OCI-LY3 (cell line): ENCODE measurements at regions not wholly inside any gene's neighbourhood (a gene's known extent, or its start where the extent isn't known, plus 50 kb on each side); places are given as distances from the start of the nearest gene placed in this dataset.
A peak's percentile ranks its signal among the peaks of the same experiment; 100 is the strongest.
"Not testable (repeated sequence)": the region's sequence is repeated elsewhere in the genome, so short reads cannot be mapped to it uniquely, and the experiment has no call there.

Experiments used
- H2AFZ ChIP-seq: fragments of 200-600, 300-600 bp; shearing (Covaris generic); 2 replicates; pipeline ENCODE4 v1.6.0; 2014; ENCODE audit warnings: antibody characterized with exemption, low read depth, low read length
- H3K27ac ChIP-seq: fragments of 200-600, 300-600 bp; sonication (generic); 2 replicates; pipeline ENCODE4 v1.5.1; 2014; ENCODE audit warnings: mild to moderate bottlenecking, low read length, moderate library complexity, mixed read lengths
- H3K27me3 ChIP-seq: fragments of 200-600, 300-600 bp; sonication (generic); 2 replicates; pipeline ENCODE4 v1.6.1; 2014; ENCODE audit warnings: low read depth, low read length, mixed read lengths
- H3K36me3 ChIP-seq: fragments of 200-600, 300-600 bp; sonication (generic); replicated peaks from 2 replicates; pipeline ENCODE3; 2014; ENCODE audit warnings: low read depth, low read length, mixed read lengths
- H3K4me1 ChIP-seq: fragments of 300-600, 200-600 bp; sonication (generic); 2 replicates; pipeline ENCODE4 v1.6.1; 2014; ENCODE audit warnings: low read length, mixed read lengths
- H3K4me2 ChIP-seq: fragments of 200-600, 300-600 bp; sonication (generic); 2 replicates; pipeline ENCODE4 v1.6.1; 2014; ENCODE audit warnings: low read length, mixed read lengths
- H3K4me3 ChIP-seq: fragments of 300-600, 200-600 bp; sonication (generic); 2 replicates; pipeline ENCODE4 v1.5.1; 2014; ENCODE audit warnings: antibody characterized with exemption, mild to moderate bottlenecking, low read length, moderate library complexity
- H3K79me2 ChIP-seq: fragments of 300-600, 200-600 bp; shearing (Covaris generic); 2 replicates; pipeline ENCODE4 v1.6.1; 2014; ENCODE audit warnings: mild to moderate bottlenecking, low read length, mixed read lengths
- H3K9ac ChIP-seq: fragments of 300-600, 200-600 bp; shearing (Covaris generic); 2 replicates; pipeline ENCODE4 v1.6.0; 2014; ENCODE audit warnings: mild to moderate bottlenecking, low read length, moderate library complexity
- H3K9me3 ChIP-seq: fragments of 200-600, 300-600 bp; shearing (Covaris generic); 2 replicates; pipeline ENCODE4 v1.6.1; 2014; ENCODE audit warnings: low read length, mixed read lengths; ENCODE audit not compliant: insufficient read depth
- H4K20me1 ChIP-seq: fragments of 200-600, 300-600 bp; sonication (generic); 2 replicates; pipeline ENCODE4 v1.6.1; 2016; ENCODE audit warnings: low read length, mixed read lengths; ENCODE audit not compliant: insufficient read depth
- EZH2phosphoT487 ChIP-seq: fragments of 200-600 bp; shearing (Covaris generic); IDR thresholded peaks from 2 replicates; pipeline ENCODE4 v1.6.1; 2018; ENCODE audit warnings: antibody characterized with exemption, mixed run types, low read depth
- TF ChIP-seq, protein P1 (sequence below): fragments of 200-600, 300-600 bp; sonication (generic); IDR thresholded peaks from 2 replicates; pipeline ENCODE4 v1.5.1; 2014; ENCODE audit warnings: antibody characterized with exemption, low read length, low read depth

DNA sequence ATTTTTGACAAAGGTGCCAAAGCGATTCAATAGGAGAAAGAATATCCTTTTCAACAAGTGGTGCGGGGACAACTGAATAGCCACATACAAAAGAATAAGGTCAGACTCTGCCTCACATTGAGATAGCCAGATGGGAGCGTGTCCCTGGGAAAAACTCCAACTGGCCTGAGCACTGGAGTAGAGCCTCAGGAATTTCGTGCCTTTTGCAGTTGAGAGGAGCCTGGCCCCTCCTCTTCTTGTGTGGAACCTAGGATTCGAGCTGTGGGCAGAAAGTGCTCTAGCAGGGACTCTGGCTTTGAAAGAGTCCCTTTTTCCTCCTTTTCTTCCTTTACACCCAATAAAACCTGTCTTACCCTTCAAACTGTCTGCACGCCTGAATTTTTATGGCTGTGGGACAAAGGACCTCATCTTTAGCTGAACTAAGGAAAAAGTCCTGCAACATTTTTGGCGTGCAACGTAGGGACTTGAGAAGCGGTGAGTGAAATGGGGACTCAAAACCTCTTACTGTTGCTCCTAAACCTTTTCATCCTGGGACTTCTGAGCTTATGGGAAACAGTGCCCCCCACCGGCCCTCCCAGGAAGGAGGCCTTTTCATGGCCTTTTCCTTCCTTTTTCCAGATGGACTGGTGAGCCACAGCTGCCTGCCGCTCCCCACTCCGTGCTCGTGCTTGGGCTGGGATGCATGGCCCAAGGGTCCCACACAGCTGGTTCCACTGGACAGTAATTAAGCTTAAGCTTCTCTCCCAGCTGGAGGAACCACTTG is 68.6 kb downstream of the BMP15 start:
- TF ChIP-seq, protein P1, sequence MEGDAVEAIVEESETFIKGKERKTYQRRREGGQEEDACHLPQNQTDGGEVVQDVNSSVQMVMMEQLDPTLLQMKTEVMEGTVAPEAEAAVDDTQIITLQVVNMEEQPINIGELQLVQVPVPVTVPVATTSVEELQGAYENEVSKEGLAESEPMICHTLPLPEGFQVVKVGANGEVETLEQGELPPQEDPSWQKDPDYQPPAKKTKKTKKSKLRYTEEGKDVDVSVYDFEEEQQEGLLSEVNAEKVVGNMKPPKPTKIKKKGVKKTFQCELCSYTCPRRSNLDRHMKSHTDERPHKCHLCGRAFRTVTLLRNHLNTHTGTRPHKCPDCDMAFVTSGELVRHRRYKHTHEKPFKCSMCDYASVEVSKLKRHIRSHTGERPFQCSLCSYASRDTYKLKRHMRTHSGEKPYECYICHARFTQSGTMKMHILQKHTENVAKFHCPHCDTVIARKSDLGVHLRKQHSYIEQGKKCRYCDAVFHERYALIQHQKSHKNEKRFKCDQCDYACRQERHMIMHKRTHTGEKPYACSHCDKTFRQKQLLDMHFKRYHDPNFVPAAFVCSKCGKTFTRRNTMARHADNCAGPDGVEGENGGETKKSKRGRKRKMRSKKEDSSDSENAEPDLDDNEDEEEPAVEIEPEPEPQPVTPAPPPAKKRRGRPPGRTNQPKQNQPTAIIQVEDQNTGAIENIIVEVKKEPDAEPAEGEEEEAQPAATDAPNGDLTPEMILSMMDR, result no peak
- H3K4me2 ChIP-seq, result no peak overlapping the region
- H3K4me3 ChIP-seq, result no peak overlapping the region
- no peaks in the 10 kb centered on the region for H3K4me1 ChIP-seq
- H4K20me1 ChIP-seq, result no peaks in the 10 kb centered on the region
- no peaks in the 10 kb centered on the region for H3K36me3 ChIP-seq
- no peaks in the 10 kb centered on the region for H3K27me3 ChIP-seq
- no peak overlapping the region for H3K9ac ChIP-seq
- H3K27ac ChIP-seq, result no peak overlapping the region
- H3K9me3 ChIP-seq, result no peaks in the 10 kb centered on the region
- H3K79me2 ChIP-seq, result no peaks in the 10 kb centered on the region
- no peak overlapping the region for H2AFZ ChIP-seq

DNA sequence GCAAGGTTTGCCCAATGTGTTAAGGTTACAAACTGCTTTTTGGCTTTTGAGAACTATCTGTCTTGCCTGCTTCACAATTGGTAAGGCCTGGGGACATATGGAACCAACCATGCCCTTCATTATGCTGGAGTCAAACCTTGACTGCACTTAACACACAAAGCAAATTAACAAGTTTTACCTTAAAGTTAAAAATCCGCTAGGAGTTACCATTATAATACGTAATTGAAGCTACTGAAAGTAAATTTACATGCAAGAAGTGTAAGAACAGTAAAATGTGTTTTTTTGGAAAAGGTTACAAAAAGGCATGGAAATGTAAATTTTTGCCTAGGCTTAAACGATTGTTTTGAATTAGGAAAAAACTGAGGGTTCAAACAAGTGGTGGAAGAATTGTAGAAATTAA is 69.7 kb downstream of the BMP15 start:
- TF ChIP-seq EZH2phosphoT487, result no peak
- TF ChIP-seq, protein P1, result no peak
- H3K9ac ChIP-seq, result no peak overlapping the region
- no peaks in the 10 kb centered on the region for H3K4me1 ChIP-seq
- no peak overlapping the region for H2AFZ ChIP-seq
- no peak overlapping the region for H3K4me2 ChIP-seq
- H3K79me2 ChIP-seq, result no peaks in the 10 kb centered on the region
- H3K36me3 ChIP-seq, result no peaks in the 10 kb centered on the region
- no peaks in the 10 kb centered on the region for H4K20me1 ChIP-seq
- H3K27me3 ChIP-seq, result no peaks in the 10 kb centered on the region
- H3K27ac ChIP-seq, result no peak overlapping the region
- no peaks in the 10 kb centered on the region for H3K9me3 ChIP-seq
- no peak overlapping the region for H3K4me3 ChIP-seq

DNA sequence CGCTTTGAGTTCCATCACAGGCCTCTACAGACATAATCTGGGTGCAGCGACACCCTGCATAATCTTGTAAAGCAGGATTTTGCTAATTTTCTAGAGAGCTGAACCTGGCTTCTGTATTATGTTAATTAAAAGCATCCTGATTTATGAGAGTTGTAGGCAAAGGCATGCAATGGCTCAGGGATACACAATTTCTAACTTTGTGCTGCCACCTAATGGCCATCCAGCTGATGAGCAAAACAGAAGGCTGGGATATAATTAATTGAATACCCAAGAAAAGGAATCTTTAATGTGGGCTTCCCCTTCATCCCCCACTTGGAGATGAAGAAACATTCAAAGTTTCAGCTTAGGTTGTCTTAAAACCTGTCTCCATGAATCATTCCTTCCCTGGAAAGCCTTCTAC is 78.1 kb downstream of the BMP15 start:
- Histone ChIP-seq H3K9me3 (no peaks in the 10 kb centered on the region), H3K36me3 (no peaks in the 10 kb centered on the region), H3K4me1 (no peaks in the 10 kb centered on the region), H4K20me1 (no peaks in the 10 kb centered on the region), H3K4me3 (no peak overlapping the region), H3K27me3 (no peaks in the 10 kb centered on the region), H3K27ac (no peak overlapping the region), H3K79me2 (no peaks in the 10 kb centered on the region), H3K9ac (no peak overlapping the region), H2AFZ (no peak overlapping the region), H3K4me2 (no peak overlapping the region)
- TF ChIP-seq EZH2phosphoT487, result no peak
- TF ChIP-seq, protein P1, result peak; percentile 57

DNA sequence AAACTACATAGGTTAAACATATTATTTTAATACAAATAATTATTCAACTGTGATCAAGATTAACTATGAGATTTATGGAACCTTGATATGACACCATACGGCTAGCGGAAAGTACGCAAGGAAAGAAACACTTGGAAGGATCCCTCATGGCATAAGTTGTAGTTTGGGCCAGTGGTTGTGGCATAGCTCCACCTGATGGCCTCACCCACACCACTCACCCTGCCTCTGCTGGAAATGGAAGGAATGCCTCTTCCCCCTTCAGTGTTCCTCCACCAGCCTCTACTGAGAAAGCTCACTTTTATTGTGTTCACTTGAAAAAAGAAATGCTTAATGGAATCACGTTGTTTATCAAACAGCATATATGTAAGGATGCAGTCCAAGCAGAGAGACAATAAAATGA is 86.4 kb downstream of the BMP15 start:
- no peak overlapping the region for H3K4me3 ChIP-seq
- no peaks in the 10 kb centered on the region for H3K27me3 ChIP-seq
- H3K4me1 ChIP-seq, result no peaks in the 10 kb centered on the region
- no peaks in the 10 kb centered on the region for H4K20me1 ChIP-seq
- H2AFZ ChIP-seq, result no peak overlapping the region
- H3K9me3 ChIP-seq, result no peaks in the 10 kb centered on the region
- H3K4me2 ChIP-seq, result no peak overlapping the region
- no peak overlapping the region for H3K27ac ChIP-seq
- TF ChIP-seq EZH2phosphoT487, result no peak
- TF ChIP-seq, protein P1, result no peak
- H3K36me3 ChIP-seq, result no peaks in the 10 kb centered on the region
- no peak overlapping the region for H3K9ac ChIP-seq
- H3K79me2 ChIP-seq, result no peaks in the 10 kb centered on the region

DNA sequence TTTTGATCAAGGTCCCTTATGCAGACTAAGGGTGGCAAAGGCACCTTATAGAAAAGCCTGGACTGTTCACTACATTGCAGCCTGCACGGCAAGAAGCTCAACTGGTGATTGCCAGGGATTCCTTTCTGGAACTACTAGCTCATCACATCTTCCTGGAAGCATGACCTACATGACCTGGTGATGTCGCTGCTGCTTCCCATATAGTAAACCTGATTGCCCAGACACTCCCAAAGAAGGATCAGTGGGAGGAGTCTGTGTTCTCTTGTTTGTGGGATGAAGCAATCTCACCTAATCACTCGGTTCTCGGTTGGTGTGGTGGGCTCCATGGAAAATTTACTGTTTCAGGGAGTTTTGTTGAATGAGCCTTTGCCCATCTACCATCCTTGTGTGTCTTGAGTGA is 89.8 kb downstream of the BMP15 start:
- H3K27me3 ChIP-seq, H3K4me3 ChIP-seq, H3K9ac ChIP-seq, H3K27ac ChIP-seq, H3K36me3 ChIP-seq, H3K4me2 ChIP-seq, H3K9me3 ChIP-seq, H2AFZ ChIP-seq, H3K4me1 ChIP-seq, H3K79me2 ChIP-seq, H4K20me1 ChIP-seq: not testable (repeated sequence)

DNA sequence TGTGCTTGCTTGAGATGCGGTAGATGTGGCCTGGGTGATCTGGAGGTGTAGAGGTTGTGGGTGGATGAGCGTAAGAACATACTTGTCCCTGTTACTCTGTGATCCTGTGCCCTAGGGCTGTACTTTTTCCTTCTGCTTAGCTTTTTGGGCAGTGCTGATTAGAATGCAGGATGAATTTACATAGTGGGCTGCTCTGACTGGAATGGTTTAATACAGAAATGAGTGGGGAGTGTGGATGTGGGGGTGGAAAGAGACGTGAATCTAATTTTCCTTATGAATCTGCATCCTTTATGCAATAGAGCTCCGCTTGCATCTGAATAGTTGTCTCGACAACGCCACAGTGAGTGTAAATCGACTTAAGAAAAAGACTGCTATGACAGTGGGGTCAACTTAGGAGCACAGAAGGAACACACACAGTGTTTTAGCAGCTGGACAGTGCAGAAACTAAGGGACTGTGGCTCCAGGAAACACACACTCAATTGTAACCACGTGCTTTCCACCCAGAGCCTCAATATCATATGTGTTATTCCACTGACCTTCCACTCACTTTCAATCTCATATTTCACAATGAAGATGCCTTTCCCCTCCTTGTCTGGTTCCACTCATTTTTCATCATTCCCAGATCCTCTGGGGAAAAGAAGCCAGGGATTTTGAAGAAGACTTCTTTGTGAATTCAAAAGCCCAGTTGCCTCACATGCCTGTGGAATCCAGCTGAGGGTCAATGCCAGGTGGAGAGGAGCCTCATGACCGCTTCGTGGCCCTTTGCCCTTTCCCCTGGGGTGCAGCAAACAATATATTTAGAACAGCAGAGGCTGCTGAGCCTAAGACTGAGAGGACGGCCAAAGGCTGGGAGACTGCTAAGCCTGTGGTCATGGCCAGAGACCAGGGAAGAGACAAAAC is 91.4 kb downstream of the BMP15 start:
- not testable (repeated sequence) for H3K4me1 ChIP-seq, H3K9ac ChIP-seq, H3K4me3 ChIP-seq, H3K79me2 ChIP-seq, H3K9me3 ChIP-seq, H4K20me1 ChIP-seq, H3K27me3 ChIP-seq, H3K27ac ChIP-seq, H2AFZ ChIP-seq, H3K36me3 ChIP-seq, H3K4me2 ChIP-seq
